ENCODE measurements at regions not wholly inside any gene's neighbourhood (a gene's known extent, or its start where the extent isn't known, plus 50 kb on each side); places are given as distances from the start of the nearest gene placed in this dataset.

- TF ChIP-seq CTCF (IDR thresholded peaks at IDR 0.05) (no peak), POLR2A (IDR thresholded peaks at IDR 0.05) (no peak)
Observed at GRCh38 chr13:74206061-74206561, 71.9 kb upstream of the KLF12 start.

All from ovary (tissue), 3 donors.